CD14-positive monocyte (primary cell): ENCODE measurements at regions not wholly inside any gene's neighbourhood (a gene's known extent, or its start where the extent isn't known, plus 50 kb on each side); places are given as distances from the start of the nearest gene placed in this dataset.

Experiments
- DNase-seq, 3 donors: peaks; one replicate each; pipeline ENCODE4 v3.0.0-alpha.2; 2011 to 2022
- H2AFZ ChIP-seq: 2 replicates; pipeline ENCODE4 v1.6.0; 2012; ENCODE audit warnings: mild to moderate bottlenecking, low read depth, low read length, inconsistent platforms; ENCODE audit not compliant: insufficient read depth, poor library complexity, severe bottlenecking
- H3K27ac ChIP-seq, 2 donors: 1 replicate in 1 of 2; 2 replicates in 1 of 2; pipeline ENCODE4 v1.5.1; 2012 to 2013; ENCODE audit warnings: low read length in 2 of 2, control low read depth in 1 of 2, inconsistent platforms in 1 of 2, low read depth in 1 of 2, mild to moderate bottlenecking in 1 of 2
- H3K27me3 ChIP-seq, 2 donors: one replicate each; pipeline versions ENCODE4 v1.6.0 to v1.6.1; 2011 to 2013; ENCODE audit warnings: low read length in 2 of 2; ENCODE audit not compliant: control insufficient read depth in 2 of 2, insufficient read depth in 2 of 2
- H3K36me3 ChIP-seq, 2 donors: replicated peaks in 1 of 2; 1 replicate in 1 of 2; 2 replicates in 1 of 2; pipeline versions ENCODE4 v1.5.1 to v1.6.1; 2012 to 2013; ENCODE audit warnings: low read length in 2 of 2, control low read depth in 1 of 2, inconsistent platforms in 1 of 2, mild to moderate bottlenecking in 1 of 2; ENCODE audit not compliant: insufficient read depth in 2 of 2, control insufficient read depth in 1 of 2
- H3K4me1 ChIP-seq, 2 donors: 1 replicate in 1 of 2; 2 replicates in 1 of 2; pipeline versions ENCODE4 v1.5.1 to v1.6.1; 2012 to 2013; ENCODE audit warnings: low read length in 2 of 2, control low read depth in 1 of 2, inconsistent platforms in 1 of 2, mild to moderate bottlenecking in 1 of 2, moderate library complexity in 1 of 2; ENCODE audit not compliant: insufficient read depth in 2 of 2, control insufficient read depth in 1 of 2
- H3K4me2 ChIP-seq: replicated peaks from 2 replicates; pipeline ENCODE3; 2012; ENCODE audit warnings: low read length, moderate library complexity, mild to moderate bottlenecking; ENCODE audit not compliant: poor library complexity, severe bottlenecking; ENCODE audit errors: extremely low read depth
- H3K4me3 ChIP-seq, 3 experiments: fragments of 200-600 bp in 1 of 3; sonication (generic) in 1 of 3; replicated peaks in 1 of 3; 1 replicate in 2 of 3; 2 replicates in 1 of 3; pipeline ENCODE4 v1.5.1; 2011 to 2013; ENCODE audit warnings: low read length in 3 of 3, mild to moderate bottlenecking in 3 of 3, control low read depth in 2 of 3, low read depth in 2 of 3, inconsistent platforms in 1 of 3, moderate library complexity in 1 of 3
- H3K79me2 ChIP-seq: 2 replicates; pipeline ENCODE4 v1.6.0; 2012; ENCODE audit warnings: mild to moderate bottlenecking, control low read depth, inconsistent platforms, low read length, moderate library complexity; ENCODE audit not compliant: insufficient read depth
- H3K9ac ChIP-seq: 2 replicates; pipeline ENCODE4 v1.6.0; 2017; ENCODE audit warnings: low read length, mild to moderate bottlenecking; ENCODE audit not compliant: insufficient read depth, poor library complexity, severe bottlenecking
- H3K9me3 ChIP-seq, 2 donors: replicated peaks in 1 of 2; 1 replicate in 1 of 2; 2 replicates in 1 of 2; pipeline versions ENCODE4 v1.5.1 to v1.6.1; 2012 to 2013; ENCODE audit warnings: low read length in 2 of 2, control low read depth in 1 of 2; ENCODE audit not compliant: control insufficient read depth in 1 of 2, insufficient read depth in 1 of 2
- H4K20me1 ChIP-seq: 2 replicates; pipeline ENCODE4 v1.6.0; 2012; ENCODE audit warnings: mild to moderate bottlenecking, low read length, control low read depth, moderate library complexity; ENCODE audit not compliant: insufficient read depth
- H3K27ac Mint-ChIP-seq, 7 donors: one replicate each; pipeline ENCODE4 v1.8.0; 2020; ENCODE audit warnings: mild to moderate bottlenecking in 7 of 7, mixed read lengths in 7 of 7, moderate library complexity in 6 of 7, inconsistent platforms in 2 of 7
- H3K27me3 Mint-ChIP-seq, 3 donors: one replicate each; pipeline ENCODE4 v1.8.0; 2021 to 2022; ENCODE audit warnings: low read depth in 3 of 3, mild to moderate bottlenecking in 3 of 3, mixed read lengths in 3 of 3, moderate library complexity in 3 of 3, inconsistent platforms in 1 of 3
- H3K36me3 Mint-ChIP-seq, 2 donors: one replicate each; pipeline ENCODE4 v1.8.0; 2020; ENCODE audit warnings: mixed read lengths in 2 of 2, inconsistent platforms in 1 of 2, mild to moderate bottlenecking in 1 of 2
- H3K4me1 Mint-ChIP-seq: one replicate; pipeline ENCODE4 v1.8.0; 2020; ENCODE audit warnings: mild to moderate bottlenecking, mixed read lengths
- H3K4me3 Mint-ChIP-seq, 2 donors: one replicate each; pipeline ENCODE4 v1.8.0; 2020; ENCODE audit warnings: mild to moderate bottlenecking in 2 of 2, mixed read lengths in 2 of 2, moderate library complexity in 1 of 2
- H3K9me3 Mint-ChIP-seq, 7 donors: one replicate each; pipeline ENCODE4 v1.8.0; 2020 to 2022; ENCODE audit warnings: mixed read lengths in 7 of 7, mild to moderate bottlenecking in 6 of 7, moderate library complexity in 6 of 7, inconsistent platforms in 2 of 7
- CTCF ChIP-seq: fragments of 200-600 bp; IDR thresholded peaks from one replicate; pipeline ENCODE4 v1.8.0; 2022; ENCODE audit warnings: antibody characterized with exemption, mild to moderate bottlenecking
- WGBS: methylation state at CpG from one replicate; pipeline ENCODE4 v1.1.5; 2013; ENCODE audit warnings: missing lambda C conversion rate; ENCODE audit not compliant: insufficient coverage; 5-methylcytosine and 5-hydroxymethylcytosine counted together
- intact Hi-C, 2 donors: fragments of 100-400 bp; cut with micrococcal nuclease; formaldehyde crosslinking; loops; one replicate each; pipeline versions ENCODE4 v1.15.0 to v1.15.1; 2023

GRCh38 chr10:130265542-130265941, 129.4 kb downstream of the GLRX3 start:
- H3K9me3 Mint-ChIP-seq = peaks cover 39 to 72% (median 66%) of the 10 kb centered on the region in 7 donors
- Histone ChIP-seq H3K4me3 (no peak overlapping the region), H3K27me3 (no peaks in the 10 kb centered on the region), H3K9me3 (peaks cover 75 to 81% of the 10 kb centered on the region in 2 donors), H3K27ac (no peak overlapping the region), H3K4me2 (no peak overlapping the region), H3K36me3 (no peaks in the 10 kb centered on the region), H3K79me2 (no peaks in the 10 kb centered on the region), H4K20me1 (no peaks in the 10 kb centered on the region), H3K9ac (no peak overlapping the region), H3K4me1 (no peaks in the 10 kb centered on the region), H2AFZ (no peak overlapping the region)
- DNase-seq = no peak
- H3K4me3 Mint-ChIP-seq = no peak overlapping the region
- TF ChIP-seq CTCF = no peak
- peaks cover 0 to 4% (median 0%) of the 10 kb centered on the region in 3 donors for H3K27me3 Mint-ChIP-seq
- 91% methylated on average over 9 of the region's 11 CpGs for WGBS
- intact Hi-C loops = no loop called here
- no peak overlapping the region for H3K27ac Mint-ChIP-seq
- H3K4me1 Mint-ChIP-seq = no peaks in the 10 kb centered on the region
- no peaks in the 10 kb centered on the region for H3K36me3 Mint-ChIP-seq

GRCh38 chr10:130282492-130283218, 146.5 kb downstream of the GLRX3 start:
- no peak for TF ChIP-seq CTCF
- H3K4me1 ChIP-seq = no peaks in the 10 kb centered on the region
- no peak for DNase-seq
- H3K27ac ChIP-seq = no peak overlapping the region
- no peak overlapping the region for H2AFZ ChIP-seq
- Mint-ChIP-seq H3K4me3 (no peak overlapping the region), H3K36me3 (no peaks in the 10 kb centered on the region), H3K27ac (no peak overlapping the region), H3K27me3 (no peaks in the 10 kb centered on the region), H3K9me3 (peaks cover 38 to 91% (median 80%) of the 10 kb centered on the region in 7 donors), H3K4me1 (no peaks in the 10 kb centered on the region)
- no peak overlapping the region for H3K4me3 ChIP-seq
- H3K9me3 ChIP-seq = peaks cover 71 to 96% of the 10 kb centered on the region in 2 donors
- no peaks in the 10 kb centered on the region for H3K79me2 ChIP-seq
- H4K20me1 ChIP-seq = no peaks in the 10 kb centered on the region
- intact Hi-C loops = no loop called here
- H3K4me2 ChIP-seq = no peak overlapping the region
- no peaks in the 10 kb centered on the region for H3K27me3 ChIP-seq
- H3K9ac ChIP-seq = no peak overlapping the region
- WGBS = no CpG with 5 or more reads among the region's 7 CpGs
- no peaks in the 10 kb centered on the region for H3K36me3 ChIP-seq
